GM19372 (cell line): ENCODE measurements at regions not wholly inside any gene's neighbourhood (a gene's known extent, or its start where the extent isn't known, plus 50 kb on each side); places are given as distances from the start of the nearest gene placed in this dataset.

Experiments used
- ATAC-seq: cut with Tn5 transposase; IDR thresholded peaks from one replicate; pipeline ENCODE4 v1.9.1; 2021; ENCODE audit warnings: mild to moderate bottlenecking, low read depth, moderate library complexity; ENCODE audit not compliant: unreplicated experiment

GRCh38 chr15:93307513-93307912, 218.5 kb upstream of the RGMA start:
- no peak for ATAC-seq

- no peak for ATAC-seq
These were observed 216.3 kb upstream of the RGMA start for GRCh38 chr15:93305306-93305705.

- no peak for ATAC-seq
These were observed 213.2 kb upstream of the RGMA start for GRCh38 chr15:93302080-93302765.

- ATAC-seq = no peak
These were observed 211.8 kb upstream of the RGMA start for GRCh38 chr15:93300796-93301195.

- ATAC-seq = no peak
These were observed 210.7 kb upstream of the RGMA start for GRCh38 chr15:93299675-93300074.

- ATAC-seq = no peak
These were observed 209.9 kb upstream of the RGMA start for GRCh38 chr15:93298901-93299300.

- ATAC-seq = no peak
These were observed 207.9 kb upstream of the RGMA start for GRCh38 chr15:93296759-93297500.

GRCh38 chr15:93294896-93295295, 205.9 kb upstream of the RGMA start:
- no peak for ATAC-seq

GRCh38 chr15:93294066-93294465, 205.1 kb upstream of the RGMA start:
- ATAC-seq = no peak

GRCh38 chr15:93291380-93291779, 202.4 kb upstream of the RGMA start:
- no peak for ATAC-seq

- ATAC-seq = no peak
These were observed 201.6 kb upstream of the RGMA start for GRCh38 chr15:93290618-93290946.

GRCh38 chr15:93289941-93290617, 201.1 kb upstream of the RGMA start:
- no peak for ATAC-seq

- ATAC-seq = no peak
These were observed 199.8 kb upstream of the RGMA start for GRCh38 chr15:93288728-93289294.

GRCh38 chr15:93286446-93286845, 197.4 kb upstream of the RGMA start:
- ATAC-seq = no peak

- no peak for ATAC-seq
These were observed 194.8 kb upstream of the RGMA start for GRCh38 chr15:93283854-93284253.

- no peak for ATAC-seq
These were observed 193.8 kb upstream of the RGMA start for GRCh38 chr15:93282808-93283207.

GRCh38 chr15:93278783-93279182, 189.8 kb upstream of the RGMA start:
- no peak for ATAC-seq

- no peak for ATAC-seq
These were observed 189.0 kb upstream of the RGMA start for GRCh38 chr15:93278006-93278405.

- no peak for ATAC-seq
These were observed 185.2 kb upstream of the RGMA start for GRCh38 chr15:93274257-93274656.

- no peak for ATAC-seq
These were observed 182.9 kb upstream of the RGMA start for GRCh38 chr15:93271871-93272270.

- no peak for ATAC-seq
These were observed 182.0 kb upstream of the RGMA start for GRCh38 chr15:93270937-93271467.
